Upper lobe of right lung (tissue), 1 donor: ENCODE measurements at regions not wholly inside any gene's neighbourhood (a gene's known extent, or its start where the extent isn't known, plus 50 kb on each side); places are given as distances from the start of the nearest gene placed in this dataset.

Experiments used
- ATAC-seq: fragments of 200-7000 bp; cut with Tn5 transposase; one replicate; pipeline ENCODE4 v1.9.1; 2020; ENCODE audit warnings: mild to moderate bottlenecking, moderate library complexity
- DNase-seq: peaks from one replicate; pipeline ENCODE4 v3.0.0-alpha.2; 2020
- H3K27ac ChIP-seq: fragments of 200-600 bp; one replicate; pipeline ENCODE4 v1.8.0; 2022
- H3K27me3 ChIP-seq: fragments of 200-600 bp; one replicate; pipeline ENCODE4 v1.8.0; 2022; ENCODE audit warnings: mild to moderate bottlenecking
- H3K36me3 ChIP-seq: fragments of 200-600 bp; one replicate; pipeline ENCODE4 v1.8.0; 2022
- H3K4me1 ChIP-seq: fragments of 200-600 bp; one replicate; pipeline ENCODE4 v1.8.0; 2022
- H3K4me3 ChIP-seq: fragments of 200-600 bp; one replicate; pipeline ENCODE4 v1.8.0; 2022; ENCODE audit warnings: mild to moderate bottlenecking
- H3K9me3 ChIP-seq: fragments of 200-600 bp; one replicate; pipeline ENCODE4 v1.8.0; 2022
- intact Hi-C: fragments of 100-400 bp; cut with DNase I; formaldehyde crosslinking; loops from one replicate; pipeline ENCODE4 v1.11.0; 2022
- TF ChIP-seq, protein P1 (sequence below): fragments of 200-600 bp; IDR thresholded peaks from one replicate; pipeline ENCODE4 v1.8.0; 2022; ENCODE audit warnings: antibody characterized with exemption
- donor health status: DM: no; HTN: yes; CAD: no; lungs with severe emphysema.

DNA sequence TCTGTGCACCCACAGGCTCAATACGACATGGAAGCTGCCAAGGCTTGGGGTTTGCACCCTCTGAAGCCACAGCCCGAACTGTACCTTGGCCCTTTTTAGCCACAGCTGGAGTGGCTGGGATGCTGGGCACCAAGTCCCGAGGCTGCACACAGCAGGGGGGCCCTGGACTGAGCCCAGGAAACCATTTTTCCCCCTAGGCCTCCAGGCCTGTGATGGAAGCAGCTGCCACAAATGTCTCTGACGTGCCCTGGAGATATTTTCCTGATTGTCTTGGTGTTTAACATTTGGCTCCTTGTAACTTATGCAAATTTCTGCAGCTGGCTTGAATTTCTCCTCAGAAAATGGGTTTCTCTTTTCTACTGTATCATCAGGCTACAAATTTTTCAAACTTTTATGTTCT is 82.3 kb upstream of the LPAR1 start:
- H3K36me3 ChIP-seq, result no peaks in the 10 kb centered on the region
- no peak overlapping the region for H3K4me3 ChIP-seq
- H3K4me1 ChIP-seq, result no peaks in the 10 kb centered on the region
- no peak for ATAC-seq
- H3K9me3 ChIP-seq, result no peaks in the 10 kb centered on the region
- intact Hi-C loops, result no loop called here
- no peaks in the 10 kb centered on the region for H3K27me3 ChIP-seq
- TF ChIP-seq, protein P1, sequence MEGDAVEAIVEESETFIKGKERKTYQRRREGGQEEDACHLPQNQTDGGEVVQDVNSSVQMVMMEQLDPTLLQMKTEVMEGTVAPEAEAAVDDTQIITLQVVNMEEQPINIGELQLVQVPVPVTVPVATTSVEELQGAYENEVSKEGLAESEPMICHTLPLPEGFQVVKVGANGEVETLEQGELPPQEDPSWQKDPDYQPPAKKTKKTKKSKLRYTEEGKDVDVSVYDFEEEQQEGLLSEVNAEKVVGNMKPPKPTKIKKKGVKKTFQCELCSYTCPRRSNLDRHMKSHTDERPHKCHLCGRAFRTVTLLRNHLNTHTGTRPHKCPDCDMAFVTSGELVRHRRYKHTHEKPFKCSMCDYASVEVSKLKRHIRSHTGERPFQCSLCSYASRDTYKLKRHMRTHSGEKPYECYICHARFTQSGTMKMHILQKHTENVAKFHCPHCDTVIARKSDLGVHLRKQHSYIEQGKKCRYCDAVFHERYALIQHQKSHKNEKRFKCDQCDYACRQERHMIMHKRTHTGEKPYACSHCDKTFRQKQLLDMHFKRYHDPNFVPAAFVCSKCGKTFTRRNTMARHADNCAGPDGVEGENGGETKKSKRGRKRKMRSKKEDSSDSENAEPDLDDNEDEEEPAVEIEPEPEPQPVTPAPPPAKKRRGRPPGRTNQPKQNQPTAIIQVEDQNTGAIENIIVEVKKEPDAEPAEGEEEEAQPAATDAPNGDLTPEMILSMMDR, result no peak
- no peak overlapping the region for H3K27ac ChIP-seq
- no peak for DNase-seq

DNA sequence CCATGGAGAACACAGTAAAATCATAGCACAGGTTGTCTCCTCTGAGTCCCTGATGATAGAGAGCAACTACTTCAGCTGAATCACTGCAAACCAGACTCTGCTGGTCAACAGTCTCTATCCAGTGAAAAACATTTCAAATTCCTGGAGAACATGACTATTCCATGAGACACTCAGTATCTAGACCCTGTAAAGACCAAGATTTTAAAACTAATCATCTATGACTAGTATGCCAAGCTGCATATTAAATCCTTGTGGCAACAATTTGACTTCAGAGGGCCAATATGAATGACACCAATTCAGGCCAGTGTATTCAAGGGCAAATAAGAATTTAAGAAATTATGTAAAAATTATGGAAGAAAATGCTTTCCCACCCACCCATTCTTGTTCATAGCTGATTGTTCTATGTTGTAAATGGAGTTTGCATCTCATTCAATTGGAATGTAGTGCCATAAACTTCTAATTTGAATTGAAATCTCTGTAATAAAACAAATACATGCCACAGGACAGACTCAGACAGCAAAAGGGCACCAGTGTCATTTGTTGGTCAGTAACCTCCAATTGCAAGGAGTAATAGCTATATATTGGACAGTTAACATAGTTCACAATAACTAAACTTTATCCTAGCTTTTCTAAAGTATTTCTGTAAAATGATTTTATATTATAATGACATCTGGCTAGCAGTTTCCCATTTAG is 80.1 kb upstream of the LPAR1 start:
- intact Hi-C loops, result no loop called here
- no peaks in the 10 kb centered on the region for H3K4me1 ChIP-seq
- TF ChIP-seq, protein P1, result no peak
- no peak overlapping the region for H3K4me3 ChIP-seq
- H3K36me3 ChIP-seq, result no peaks in the 10 kb centered on the region
- DNase-seq (no peak), ATAC-seq (no peak)
- H3K27ac ChIP-seq, result no peak overlapping the region
- no peaks in the 10 kb centered on the region for H3K9me3 ChIP-seq
- H3K27me3 ChIP-seq, result no peaks in the 10 kb centered on the region

DNA sequence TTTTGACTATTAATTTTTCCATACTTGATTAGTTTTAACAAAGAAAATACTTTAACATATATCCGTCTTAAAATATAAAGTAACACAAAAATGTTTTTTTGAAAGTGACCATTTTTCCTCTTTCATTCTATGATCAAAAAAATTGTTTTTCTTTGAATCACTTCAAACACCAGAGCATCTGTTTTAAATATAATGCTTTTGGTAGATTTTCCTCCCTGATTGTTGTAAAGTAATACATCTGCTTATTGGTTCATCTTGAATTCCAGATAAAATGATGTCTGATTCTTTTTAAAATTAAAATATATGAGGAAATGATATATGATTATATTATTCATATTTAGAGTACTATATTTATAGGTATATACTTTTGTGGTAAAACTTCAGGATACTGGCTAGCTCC is 76.2 kb upstream of the LPAR1 start:
- Histone ChIP-seq H3K4me1 (no peaks in the 10 kb centered on the region), H3K9me3 (no peaks in the 10 kb centered on the region), H3K4me3 (no peak overlapping the region), H3K27me3 (no peaks in the 10 kb centered on the region), H3K36me3 (no peaks in the 10 kb centered on the region), H3K27ac (no peak overlapping the region)
- DNase-seq, result no peak
- intact Hi-C loops, result no loop called here
- no peak for ATAC-seq
- TF ChIP-seq, protein P1, result no peak

DNA sequence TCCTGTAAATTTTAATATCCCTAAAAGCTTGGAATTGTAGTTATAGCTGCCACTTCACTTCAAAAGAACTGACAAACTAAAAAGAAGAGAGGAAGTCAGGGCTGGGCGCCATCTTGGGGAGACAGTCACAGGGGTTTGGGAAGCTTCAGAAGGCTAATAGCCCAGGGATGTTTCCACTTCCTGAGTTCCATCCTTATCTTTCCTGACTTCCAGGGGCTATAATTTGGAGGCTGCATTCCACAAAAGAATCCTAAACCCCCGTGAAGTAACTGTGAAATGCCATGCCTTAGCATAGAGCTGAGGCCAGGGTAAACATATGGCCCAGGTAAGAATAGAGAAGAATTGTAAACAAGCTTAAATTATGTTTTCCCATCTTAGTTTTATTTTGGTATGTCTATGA is 75.4 kb upstream of the LPAR1 start:
- ATAC-seq (no peak), DNase-seq (no peak)
- Histone ChIP-seq H3K4me3 (no peak overlapping the region), H3K27me3 (no peaks in the 10 kb centered on the region), H3K36me3 (no peaks in the 10 kb centered on the region), H3K9me3 (no peaks in the 10 kb centered on the region), H3K4me1 (no peaks in the 10 kb centered on the region), H3K27ac (no peak overlapping the region)
- intact Hi-C loops, result no loop called here
- TF ChIP-seq, protein P1, result no peak

DNA sequence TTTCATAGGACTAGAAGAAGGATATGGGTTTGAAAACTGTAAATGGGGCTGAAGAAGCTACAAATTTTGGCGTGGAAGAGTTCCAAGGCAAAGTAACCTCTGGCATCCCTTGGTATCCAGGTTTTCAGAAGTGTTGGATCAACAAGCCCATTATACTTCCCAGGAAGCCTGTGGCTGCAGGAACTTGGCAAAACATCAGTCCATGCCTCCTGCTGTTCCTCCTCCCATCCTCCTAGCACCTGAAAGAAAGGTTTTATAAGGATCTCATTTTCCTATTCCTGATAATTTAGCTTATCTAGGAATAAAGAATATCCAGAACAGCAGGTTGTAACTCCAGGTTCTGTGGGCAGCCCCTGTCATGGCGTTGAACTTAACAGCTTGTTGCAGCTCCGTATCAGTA is 72.5 kb upstream of the LPAR1 start:
- no peak for ATAC-seq

More for the DNA sequence above, 72.5 kb upstream of the LPAR1 start:
- no peaks in the 10 kb centered on the region for H3K4me1 ChIP-seq
- intact Hi-C loops, result no loop called here
- no peaks in the 10 kb centered on the region for H3K36me3 ChIP-seq
- TF ChIP-seq, protein P1, result no peak
- H3K9me3 ChIP-seq, result no peaks in the 10 kb centered on the region
- H3K4me3 ChIP-seq, result no peak overlapping the region
- no peaks in the 10 kb centered on the region for H3K27me3 ChIP-seq
- no peak for DNase-seq
- no peak overlapping the region for H3K27ac ChIP-seq
